Neural cell (in vitro differentiated cells): ENCODE measurements at regions not wholly inside any gene's neighbourhood (a gene's known extent, or its start where the extent isn't known, plus 50 kb on each side); places are given as distances from the start of the nearest gene placed in this dataset.

Experiments
- H2AFZ ChIP-seq: fragments of 200-600, 300-800 bp; sonication (generic), shearing (Covaris generic); 2 replicates; pipeline ENCODE4 v1.6.0; 2014; ENCODE audit warnings: low read depth, mild to moderate bottlenecking, antibody characterized with exemption, low read length, moderate library complexity
- H3F3A ChIP-seq: fragments of 200-600 bp; shearing (Covaris generic); 2 replicates; pipeline ENCODE4 v1.6.1; 2016; ENCODE audit warnings: mild to moderate bottlenecking, moderate library complexity, mixed read lengths, antibody characterized with exemption, low read length; ENCODE audit not compliant: insufficient read depth, poor library complexity, severe bottlenecking
- H3K27ac ChIP-seq: fragments of 200-600, 300-800 bp; sonication (generic), shearing (Covaris generic); 2 replicates; pipeline ENCODE4 v1.5.1; 2014; ENCODE audit warnings: mild to moderate bottlenecking, low read length, moderate library complexity
- H3K27me3 ChIP-seq: fragments of 300-800, 200-600 bp; sonication (generic), shearing (Covaris generic); 2 replicates; pipeline ENCODE4 v1.6.0; 2014; ENCODE audit warnings: mild to moderate bottlenecking, low read depth, low read length, moderate library complexity; ENCODE audit not compliant: insufficient read depth
- H3K36me3 ChIP-seq: fragments of 300-800, 200-600 bp; sonication (generic), shearing (Covaris generic); 2 replicates; pipeline ENCODE4 v1.5.1; 2014; ENCODE audit warnings: mild to moderate bottlenecking, antibody characterized with exemption, low read length, moderate library complexity; ENCODE audit not compliant: insufficient read depth
- H3K4me2 ChIP-seq: fragments of 300-800, 200-600 bp; sonication (generic), shearing (Covaris generic); 2 replicates; pipeline ENCODE4 v1.6.0; 2014; ENCODE audit warnings: mild to moderate bottlenecking, low read length
- H3K4me3 ChIP-seq: fragments of 300-800, 200-600 bp; sonication (generic), shearing (Covaris generic); 2 replicates; pipeline ENCODE4 v1.5.1; 2014; ENCODE audit warnings: mild to moderate bottlenecking, low read length, moderate library complexity
- H3K79me2 ChIP-seq: fragments of 200-600 bp; shearing (Covaris generic); replicated peaks from 2 replicates; pipeline ENCODE4 v1.6.0; 2014; ENCODE audit warnings: mild to moderate bottlenecking, low read length, moderate library complexity; ENCODE audit not compliant: insufficient read depth
- H3K9ac ChIP-seq: fragments of 300-800, 200-600 bp; sonication (generic), shearing (Covaris generic); 2 replicates; pipeline ENCODE4 v1.6.1; 2016; ENCODE audit warnings: mild to moderate bottlenecking, low read length, mixed read lengths
- H3K9me2 ChIP-seq: fragments of 200-600 bp; shearing (Covaris generic); 2 replicates; pipeline ENCODE4 v1.6.1; 2016; ENCODE audit warnings: mild to moderate bottlenecking, low read length, mixed read lengths; ENCODE audit not compliant: insufficient read depth
- H3K9me3 ChIP-seq: fragments of 200-600, 300-800 bp; sonication (generic), shearing (Covaris generic); 2 replicates; pipeline ENCODE4 v1.6.1; 2016; ENCODE audit warnings: mild to moderate bottlenecking, mixed run types, low read length, moderate library complexity, mixed read lengths
- H4K20me1 ChIP-seq: fragments of 200-600 bp; shearing (Covaris generic); 2 replicates; pipeline ENCODE4 v1.6.1; 2016; ENCODE audit warnings: mild to moderate bottlenecking, mixed run types; ENCODE audit not compliant: insufficient read depth
- CTCF ChIP-seq: fragments of 450-650 bp; IDR thresholded peaks from 2 replicates; pipeline ENCODE4 v1.5.1; 2014; ENCODE audit warnings: antibody characterized with exemption, mild to moderate bottlenecking, moderate library complexity; ENCODE audit not compliant: poor library complexity, severe bottlenecking
- EP300 ChIP-seq: fragments of 450-650 bp; conservative IDR thresholded peaks from 2 replicates; pipeline ENCODE4 v1.6.1; 2014; ENCODE audit warnings: antibody characterized with exemption, mild to moderate bottlenecking, moderate library complexity; ENCODE audit not compliant: poor library complexity, severe bottlenecking
- EZH2 ChIP-seq: fragments of 200-600, 300-800 bp; shearing (Covaris generic), sonication (generic); IDR thresholded peaks from 2 replicates; pipeline ENCODE4 v1.6.1; 2014; ENCODE audit warnings: antibody characterized with exemption, low read length, borderline replicate concordance, mild to moderate bottlenecking; ENCODE audit not compliant: insufficient read depth, poor library complexity, severe bottlenecking
- MXI1 ChIP-seq: fragments of 450-650 bp; conservative IDR thresholded peaks from 2 replicates; pipeline ENCODE4 v1.6.1; 2014; ENCODE audit warnings: antibody characterized with exemption, mild to moderate bottlenecking; ENCODE audit not compliant: poor library complexity, severe bottlenecking
- POLR2AphosphoS5 ChIP-seq: IDR thresholded peaks from 2 replicates; pipeline ENCODE4 v1.6.1; 2012
- RAD21 ChIP-seq: fragments of 450-650 bp; conservative IDR thresholded peaks from 2 replicates; pipeline ENCODE4 v1.6.1; 2014; ENCODE audit warnings: antibody characterized with exemption, mild to moderate bottlenecking, moderate library complexity
- REST ChIP-seq: IDR thresholded peaks from 2 replicates; pipeline ENCODE4 v1.6.1; 2012; ENCODE audit warnings: borderline replicate concordance
- SMC3 ChIP-seq: fragments of 450-650 bp; conservative IDR thresholded peaks from 2 replicates; pipeline ENCODE4 v1.6.1; 2014; ENCODE audit warnings: antibody characterized with exemption, mild to moderate bottlenecking, moderate library complexity; ENCODE audit not compliant: poor library complexity
- TAF1 ChIP-seq: IDR thresholded peaks from 2 replicates; pipeline ENCODE4 v1.6.1; 2012; ENCODE audit warnings: low read depth

- no peaks in the 10 kb centered on the region for H3K9me3 ChIP-seq
- H3K27ac ChIP-seq = no peak overlapping the region
- no peaks in the 10 kb centered on the region for H3K9me2 ChIP-seq
- H3K36me3 ChIP-seq = no peaks in the 10 kb centered on the region
- TF ChIP-seq MXI1 = no peak
- no peak for TF ChIP-seq RAD21
- no peak for TF ChIP-seq EZH2
- no peak for TF ChIP-seq POLR2AphosphoS5
- no peak for TF ChIP-seq TAF1
- H4K20me1 ChIP-seq = no peaks in the 10 kb centered on the region
- no peak overlapping the region for H2AFZ ChIP-seq
- H3K4me2 ChIP-seq = no peak overlapping the region
- H3K27me3 ChIP-seq = no peaks in the 10 kb centered on the region
- H3F3A ChIP-seq = no peaks in the 10 kb centered on the region
- H3K4me3 ChIP-seq = no peak overlapping the region
- H3K79me2 ChIP-seq = no peaks in the 10 kb centered on the region
- no peak overlapping the region for H3K9ac ChIP-seq
Observed at GRCh38 chr1:78280626-78281025, 210.1 kb upstream of the PTGFR start.

- H3K9me3 ChIP-seq = no peaks in the 10 kb centered on the region
Observed at GRCh38 chr1:78281580-78281979, 209.2 kb upstream of the PTGFR start.

More at GRCh38 chr1:78281580-78281979, 209.2 kb upstream of the PTGFR start:
- H3K27ac ChIP-seq = no peak overlapping the region
- no peaks in the 10 kb centered on the region for H4K20me1 ChIP-seq
- H3F3A ChIP-seq = no peaks in the 10 kb centered on the region
- no peaks in the 10 kb centered on the region for H3K36me3 ChIP-seq
- no peak overlapping the region for H3K4me2 ChIP-seq
- H3K4me3 ChIP-seq = no peak overlapping the region
- H2AFZ ChIP-seq = no peak overlapping the region
- no peak overlapping the region for H3K9ac ChIP-seq
- H3K79me2 ChIP-seq = no peaks in the 10 kb centered on the region
- TF ChIP-seq TAF1 (no peak), SMC3 (no peak), MXI1 (no peak), CTCF (no peak), POLR2AphosphoS5 (no peak), EZH2 (no peak), EP300 (no peak), REST (no peak), RAD21 (no peak)
- H3K9me2 ChIP-seq = no peaks in the 10 kb centered on the region
- H3K27me3 ChIP-seq = no peaks in the 10 kb centered on the region
